Activated CD4-positive, alpha-beta memory T cell treated with anti-CD3 and anti-CD28 coated beads, Interleukin-2, amount 10 ng/mL, durations not matched to agents 7 days and 5 days (primary cell): ENCODE measurements at regions not wholly inside any gene's neighbourhood (a gene's known extent, or its start where the extent isn't known, plus 50 kb on each side); places are given as distances from the start of the nearest gene placed in this dataset.

Experiments
- CTCF ChIA-PET: fragments of 350-600 bp; sonication (Branson Sonifier 250); formaldehyde crosslinking; loops from one replicate; lab custom pipeline; 2021; ENCODE audit warnings: antibody characterized with exemption, inconsistent platforms; lab: Charles Lee
- POLR2A ChIA-PET: fragments of 350-600 bp; sonication (Branson Sonifier 250); formaldehyde crosslinking; loops from one replicate; lab custom pipeline; 2021; ENCODE audit warnings: antibody characterized with exemption; lab: Charles Lee
- DNase-seq: peaks from one replicate; pipeline ENCODE4 v3.0.0-alpha.2; 2020
- H3K27ac Mint-ChIP-seq: one replicate; pipeline ENCODE4 v1.8.0; 2021; ENCODE audit warnings: mild to moderate bottlenecking, mixed read lengths
- H3K27me3 Mint-ChIP-seq: one replicate; pipeline ENCODE4 v1.8.0; 2021; ENCODE audit warnings: mixed read lengths
- H3K36me3 Mint-ChIP-seq: one replicate; pipeline ENCODE4 v1.8.0; 2021; ENCODE audit warnings: low read depth, mixed read lengths
- H3K4me1 Mint-ChIP-seq: one replicate; pipeline ENCODE4 v1.8.0; 2021; ENCODE audit warnings: mixed read lengths
- H3K4me3 Mint-ChIP-seq: one replicate; pipeline ENCODE4 v1.8.0; 2021; ENCODE audit warnings: mild to moderate bottlenecking, mixed read lengths
- H3K9me3 Mint-ChIP-seq: one replicate; pipeline ENCODE4 v1.8.0; 2021; ENCODE audit warnings: mixed read lengths

- Mint-ChIP-seq H3K27me3 (no peaks in the 10 kb centered on the region), H3K27ac (no peak overlapping the region), H3K36me3 (no peaks in the 10 kb centered on the region), H3K4me1 (no peaks in the 10 kb centered on the region), H3K4me3 (no peak overlapping the region), H3K9me3 (no peaks in the 10 kb centered on the region)
- no peak for DNase-seq
- POLR2A ChIA-PET, result no interaction called here
- CTCF ChIA-PET, result no interaction called here
These were observed 312.7 kb upstream of the C1orf174 start for GRCh38 chr1:4212796-4213195.

- no peaks in the 10 kb centered on the region for H3K9me3 Mint-ChIP-seq
- H3K4me1 Mint-ChIP-seq, result no peaks in the 10 kb centered on the region
- no peak for DNase-seq
- ChIA-PET CTCF (no interaction called here), POLR2A (no interaction called here)
- no peaks in the 10 kb centered on the region for H3K36me3 Mint-ChIP-seq
- no peaks in the 10 kb centered on the region for H3K27me3 Mint-ChIP-seq
- no peak overlapping the region for H3K27ac Mint-ChIP-seq
- H3K4me3 Mint-ChIP-seq, result no peak overlapping the region
These were observed 313.4 kb upstream of the C1orf174 start for GRCh38 chr1:4213366-4213973.

- H3K36me3 Mint-ChIP-seq, result no peaks in the 10 kb centered on the region
- ChIA-PET POLR2A (no interaction called here), CTCF (no interaction called here)
- no peaks in the 10 kb centered on the region for H3K9me3 Mint-ChIP-seq
- H3K4me3 Mint-ChIP-seq, result no peak overlapping the region
- no peak overlapping the region for H3K27ac Mint-ChIP-seq
- H3K4me1 Mint-ChIP-seq, result no peaks in the 10 kb centered on the region
- no peak for DNase-seq
- H3K27me3 Mint-ChIP-seq, result no peaks in the 10 kb centered on the region
These were observed 314.8 kb upstream of the C1orf174 start for GRCh38 chr1:4214826-4215225.

- no peaks in the 10 kb centered on the region for H3K4me1 Mint-ChIP-seq
- no peak overlapping the region for H3K27ac Mint-ChIP-seq
- H3K27me3 Mint-ChIP-seq, result no peaks in the 10 kb centered on the region
- H3K9me3 Mint-ChIP-seq, result no peaks in the 10 kb centered on the region
- CTCF ChIA-PET, result no interaction called here
- no peak overlapping the region for H3K4me3 Mint-ChIP-seq
- DNase-seq, result no peak
- no peaks in the 10 kb centered on the region for H3K36me3 Mint-ChIP-seq
- POLR2A ChIA-PET, result no interaction called here
These were observed 315.3 kb upstream of the C1orf174 start for GRCh38 chr1:4215391-4215790.

- Mint-ChIP-seq H3K36me3 (no peaks in the 10 kb centered on the region), H3K27me3 (no peaks in the 10 kb centered on the region), H3K4me3 (no peak overlapping the region), H3K27ac (no peak overlapping the region), H3K4me1 (no peaks in the 10 kb centered on the region), H3K9me3 (no peaks in the 10 kb centered on the region)
- DNase-seq, result no peak
- ChIA-PET CTCF (no interaction called here), POLR2A (no interaction called here)
These were observed 316.2 kb upstream of the C1orf174 start for GRCh38 chr1:4216231-4216630.

GRCh38 chr1:4218619-4219018, 318.5 kb upstream of the C1orf174 start:
- no peaks in the 10 kb centered on the region for H3K27me3 Mint-ChIP-seq
- no peak overlapping the region for H3K4me3 Mint-ChIP-seq
- H3K27ac Mint-ChIP-seq, result no peak overlapping the region
- DNase-seq, result no peak
- H3K4me1 Mint-ChIP-seq, result no peaks in the 10 kb centered on the region
- H3K36me3 Mint-ChIP-seq, result no peaks in the 10 kb centered on the region
- ChIA-PET CTCF (no interaction called here), POLR2A (no interaction called here)
- H3K9me3 Mint-ChIP-seq, result no peaks in the 10 kb centered on the region

- POLR2A ChIA-PET, result no interaction called here
- H3K36me3 Mint-ChIP-seq, result no peaks in the 10 kb centered on the region
These were observed 319.0 kb upstream of the C1orf174 start for GRCh38 chr1:4219111-4219510.

GRCh38 chr1:4219826-4220225, 319.8 kb upstream of the C1orf174 start:
- CTCF ChIA-PET, result no interaction called here

More at GRCh38 chr1:4219111-4219510, 319.0 kb upstream of the C1orf174 start:
- no peaks in the 10 kb centered on the region for H3K27me3 Mint-ChIP-seq
- H3K27ac Mint-ChIP-seq, result no peak overlapping the region
- DNase-seq, result no peak
- CTCF ChIA-PET, result no interaction called here
- H3K4me1 Mint-ChIP-seq, result no peaks in the 10 kb centered on the region
- H3K4me3 Mint-ChIP-seq, result no peak overlapping the region
- no peaks in the 10 kb centered on the region for H3K9me3 Mint-ChIP-seq

GRCh38 chr1:4220362-4220761, 320.3 kb upstream of the C1orf174 start:
- Mint-ChIP-seq H3K4me3 (no peak overlapping the region), H3K4me1 (no peaks in the 10 kb centered on the region), H3K27ac (no peak overlapping the region), H3K36me3 (no peaks in the 10 kb centered on the region), H3K27me3 (no peaks in the 10 kb centered on the region), H3K9me3 (no peaks in the 10 kb centered on the region)
- POLR2A ChIA-PET, result no interaction called here
- no peak for DNase-seq
- CTCF ChIA-PET, result no interaction called here

More at GRCh38 chr1:4219826-4220225, 319.8 kb upstream of the C1orf174 start:
- H3K36me3 Mint-ChIP-seq, result no peaks in the 10 kb centered on the region
- DNase-seq, result no peak
- POLR2A ChIA-PET, result no interaction called here
- H3K9me3 Mint-ChIP-seq, result no peaks in the 10 kb centered on the region
- H3K27ac Mint-ChIP-seq, result no peak overlapping the region
- no peaks in the 10 kb centered on the region for H3K27me3 Mint-ChIP-seq
- H3K4me3 Mint-ChIP-seq, result no peak overlapping the region
- H3K4me1 Mint-ChIP-seq, result no peaks in the 10 kb centered on the region

GRCh38 chr1:4221107-4221506, 321.0 kb upstream of the C1orf174 start:
- H3K4me1 Mint-ChIP-seq, result no peaks in the 10 kb centered on the region
- POLR2A ChIA-PET, result no interaction called here

GRCh38 chr1:4224684-4225467, 324.8 kb upstream of the C1orf174 start:
- no peaks in the 10 kb centered on the region for H3K27me3 Mint-ChIP-seq
- H3K36me3 Mint-ChIP-seq, result no peaks in the 10 kb centered on the region
- H3K4me1 Mint-ChIP-seq, result no peaks in the 10 kb centered on the region
- no peak for DNase-seq
- H3K27ac Mint-ChIP-seq, result no peak overlapping the region
- POLR2A ChIA-PET, result no interaction called here
- CTCF ChIA-PET, result no interaction called here
- H3K9me3 Mint-ChIP-seq, result no peaks in the 10 kb centered on the region
- no peak overlapping the region for H3K4me3 Mint-ChIP-seq

More at GRCh38 chr1:4221107-4221506, 321.0 kb upstream of the C1orf174 start:
- Mint-ChIP-seq H3K4me3 (no peak overlapping the region), H3K27me3 (no peaks in the 10 kb centered on the region), H3K9me3 (no peaks in the 10 kb centered on the region), H3K27ac (no peak overlapping the region), H3K36me3 (no peaks in the 10 kb centered on the region)
- CTCF ChIA-PET, result no interaction called here
- no peak for DNase-seq

GRCh38 chr1:4227986-4228385, 327.9 kb upstream of the C1orf174 start:
- ChIA-PET POLR2A (no interaction called here), CTCF (no interaction called here)
- no peaks in the 10 kb centered on the region for H3K9me3 Mint-ChIP-seq
- H3K4me1 Mint-ChIP-seq, result no peaks in the 10 kb centered on the region
- H3K27ac Mint-ChIP-seq, result no peak overlapping the region
- H3K36me3 Mint-ChIP-seq, result no peaks in the 10 kb centered on the region
- H3K27me3 Mint-ChIP-seq, result no peaks in the 10 kb centered on the region
- H3K4me3 Mint-ChIP-seq, result no peak overlapping the region
- no peak for DNase-seq

GRCh38 chr1:4253935-4254334, 353.9 kb upstream of the C1orf174 start:
- peaks cover 6% of the 10 kb centered on the region for H3K27me3 Mint-ChIP-seq
- no peak overlapping the region for H3K27ac Mint-ChIP-seq
- DNase-seq, result no peak
- POLR2A ChIA-PET, result no interaction called here
- H3K4me3 Mint-ChIP-seq, result no peak overlapping the region
- H3K4me1 Mint-ChIP-seq, result no peaks in the 10 kb centered on the region
- peaks cover 12% of the 10 kb centered on the region for H3K9me3 Mint-ChIP-seq
- CTCF ChIA-PET, result no interaction called here
- H3K36me3 Mint-ChIP-seq, result no peaks in the 10 kb centered on the region

GRCh38 chr1:4256351-4256750, 356.3 kb upstream of the C1orf174 start:
- no peak for DNase-seq
- Mint-ChIP-seq H3K9me3 (peaks cover 16% of the 10 kb centered on the region), H3K27me3 (no peaks in the 10 kb centered on the region), H3K36me3 (no peaks in the 10 kb centered on the region), H3K4me1 (no peaks in the 10 kb centered on the region), H3K27ac (no peak overlapping the region), H3K4me3 (no peak overlapping the region)
- POLR2A ChIA-PET, result no interaction called here
- CTCF ChIA-PET, result no interaction called here
